Thyroid gland (tissue), 4 donors: ENCODE measurements at regions not wholly inside any gene's neighbourhood (a gene's known extent, or its start where the extent isn't known, plus 50 kb on each side); places are given as distances from the start of the nearest gene placed in this dataset.

Experiments
- DNase-seq, 2 donors: peaks; one replicate each; pipeline ENCODE4 v3.0.0-alpha.2; 2019
- H3K27ac ChIP-seq, 3 donors: fragments of 200-600 bp; sonication (generic); 1 replicate in 2 of 3; 2 replicates in 1 of 3; pipeline ENCODE4 v1.5.1; 2016 to 2019; ENCODE audit warnings: mild to moderate bottlenecking in 1 of 3, moderate library complexity in 1 of 3
- H3K27me3 ChIP-seq: fragments of 200-600 bp; sonication (generic); one replicate; pipeline ENCODE4 v1.5.1; 2019
- H3K36me3 ChIP-seq, 2 donors: fragments of 200-600 bp; sonication (generic); one replicate each; pipeline ENCODE4 v1.5.1; 2016 to 2019
- H3K4me1 ChIP-seq, 2 donors: fragments of 200-600 bp; sonication (generic); one replicate each; pipeline ENCODE4 v1.5.1; 2017 to 2019
- H3K4me3 ChIP-seq, 3 donors: fragments of 200-600 bp; sonication (generic); replicated peaks in 1 of 3; 1 replicate in 2 of 3; 2 replicates in 1 of 3; pipeline ENCODE4 v1.5.1; 2016; ENCODE audit warnings: mild to moderate bottlenecking in 1 of 3
- H3K9me3 ChIP-seq: fragments of 200-600 bp; sonication (generic); one replicate; pipeline ENCODE4 v1.5.1; 2017
- CTCF ChIP-seq, 6 experiments: fragments of 200-600 bp in 3 of 6; fragments of 450-650 bp in 3 of 6; sonication (generic) in 3 of 6; IDR thresholded peaks; one replicate each; pipeline ENCODE4 v1.5.1; 2016 to 2019; ENCODE audit warnings: antibody characterized with exemption in 6 of 6, mild to moderate bottlenecking in 2 of 6, inconsistent platforms in 1 of 6, moderate library complexity in 1 of 6
- POLR2A ChIP-seq, 2 donors: fragments of 450-650 bp; IDR thresholded peaks; one replicate each; pipeline ENCODE4 v1.6.1; 2017; ENCODE audit warnings: antibody characterized with exemption in 2 of 2, mild to moderate bottlenecking in 2 of 2, moderate library complexity in 1 of 2
- WGBS, 2 donors: methylation state at CpG; one replicate each; pipeline ENCODE4 v1.1.5; 2017; 5-methylcytosine and 5-hydroxymethylcytosine counted together
- intact Hi-C: fragments of 100-400 bp; cut with DNase I; formaldehyde crosslinking; loops from one replicate; pipeline ENCODE4 v1.15.1; 2023

GRCh38 chr4:34721835-34722234 is 1522.5 kb downstream of the ARAP2 start:
- Histone ChIP-seq H3K27me3 (no peaks in the 10 kb centered on the region), H3K36me3 (no peaks in the 10 kb centered on the region), H3K4me1 (no peaks in the 10 kb centered on the region), H3K27ac (no peak overlapping the region), H3K9me3 (no peaks in the 10 kb centered on the region), H3K4me3 (no peak overlapping the region)
- DNase-seq, result no peak
- 72 to 95% methylated on average over 1 of the region's 1 CpG for WGBS, 2 donors
- intact Hi-C loops, result no loop called here
- TF ChIP-seq POLR2A (IDR thresholded peaks at IDR 0.05) (no peak), CTCF (IDR thresholded peaks at IDR 0.05) (no peak)

DNA sequence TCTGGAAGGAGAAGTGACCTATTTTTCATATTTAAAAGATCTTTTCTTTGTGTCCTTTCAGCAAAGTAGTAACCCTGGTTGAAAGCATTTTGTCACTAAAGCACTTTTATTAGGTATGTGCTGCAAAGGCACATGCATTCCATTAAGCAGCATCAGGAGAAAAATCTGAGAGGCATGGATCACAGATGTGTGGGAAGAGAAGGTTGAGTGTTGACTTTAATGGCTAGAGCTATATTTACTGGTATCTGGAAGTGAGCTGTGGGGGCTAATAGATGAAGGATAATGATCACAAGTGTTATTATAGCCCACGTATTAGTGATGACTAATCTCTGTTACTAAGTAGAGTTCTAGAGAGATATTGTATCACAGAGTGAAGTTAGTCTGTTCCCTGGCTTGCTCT is 1520.7 kb downstream of the ARAP2 start:
- Histone ChIP-seq H3K27ac (no peak overlapping the region), H3K27me3 (no peaks in the 10 kb centered on the region), H3K4me1 (no peaks in the 10 kb centered on the region), H3K4me3 (no peak overlapping the region), H3K36me3 (no peaks in the 10 kb centered on the region), H3K9me3 (no peaks in the 10 kb centered on the region)
- DNase-seq, result no peak
- TF ChIP-seq POLR2A (IDR thresholded peaks at IDR 0.05) (no peak), CTCF (IDR thresholded peaks at IDR 0.05) (no peak)
- 44 to 71% methylated on average over 1 of the region's 1 CpG for whole genome bisulfite sequencing, 2 donors
- intact Hi-C loops, result no loop called here

- intact Hi-C loops, result no loop called here
Measured at GRCh38 chr4:34724491-34724890, 1519.8 kb downstream of the ARAP2 start.

GRCh38 chr4:34731070-34731469 is 1513.2 kb downstream of the ARAP2 start:
- no peak for TF ChIP-seq CTCF (IDR thresholded peaks at IDR 0.05)
- no peak for TF ChIP-seq POLR2A (IDR thresholded peaks at IDR 0.05)
- no peak for DNase-seq
- no peak overlapping the region for H3K27ac ChIP-seq
- H3K9me3 ChIP-seq, result no peaks in the 10 kb centered on the region
- H3K4me1 ChIP-seq, result no peaks in the 10 kb centered on the region
- no peaks in the 10 kb centered on the region for H3K27me3 ChIP-seq
- no peaks in the 10 kb centered on the region for H3K36me3 ChIP-seq
- H3K4me3 ChIP-seq, result no peak overlapping the region
- intact Hi-C loops, result loop anchor here (5.0 kb wide), 1 partner anchor 1171 kb away; no protein-coding TSS in a partner anchor

More at GRCh38 chr4:34724491-34724890, 1519.8 kb downstream of the ARAP2 start:
- no peaks in the 10 kb centered on the region for H3K36me3 ChIP-seq
- no peaks in the 10 kb centered on the region for H3K27me3 ChIP-seq
- TF ChIP-seq CTCF (IDR thresholded peaks at IDR 0.05) (no peak), POLR2A (IDR thresholded peaks at IDR 0.05) (no peak)
- no peak overlapping the region for H3K27ac ChIP-seq
- WGBS, 2 donors, result 70 to 78% methylated on average over 1 of the region's 1 CpG
- H3K4me1 ChIP-seq, result no peaks in the 10 kb centered on the region
- H3K9me3 ChIP-seq, result no peaks in the 10 kb centered on the region
- no peak overlapping the region for H3K4me3 ChIP-seq
- DNase-seq, result no peak

DNA sequence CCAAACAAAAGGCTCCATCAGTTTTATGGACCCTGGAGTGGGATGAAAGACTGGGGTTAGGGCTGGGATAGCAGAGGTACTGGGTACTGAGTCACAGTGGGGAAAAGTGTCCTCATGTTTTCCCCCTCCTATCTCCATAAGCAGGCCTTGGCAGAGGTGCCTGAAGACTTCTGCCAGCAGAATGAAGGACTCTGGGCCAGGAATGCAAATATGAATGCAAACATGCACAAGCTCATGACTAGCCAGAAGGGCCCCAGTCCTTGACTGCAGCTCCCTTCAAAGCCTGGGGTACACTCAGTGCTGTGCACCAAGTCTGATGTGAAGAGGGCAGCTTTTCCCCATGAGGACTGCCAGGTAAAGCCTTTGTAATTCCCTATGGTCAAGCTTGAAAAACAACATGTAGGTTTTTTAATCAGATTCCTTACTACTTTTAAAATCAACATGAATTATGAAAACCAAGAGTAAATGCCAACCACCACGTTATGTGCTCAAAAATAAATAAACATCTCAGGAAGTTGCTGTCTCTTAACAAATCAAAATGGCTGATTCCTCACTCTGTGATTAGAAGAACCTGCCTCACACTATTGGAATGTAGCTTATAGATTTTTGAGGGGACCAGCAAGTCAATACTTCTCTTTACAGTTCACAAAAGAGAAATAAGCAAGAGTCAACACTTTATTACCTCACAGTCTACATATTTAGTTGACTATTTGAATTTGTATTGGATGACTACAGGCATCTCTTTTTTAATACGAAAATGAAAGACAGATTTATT is 1512.0 kb downstream of the ARAP2 start:
- WGBS, 2 donors, result 74 to 78% methylated on average over 2 of the region's 2 CpGs
- Histone ChIP-seq H3K27me3 (no peaks in the 10 kb centered on the region), H3K27ac (no peak overlapping the region), H3K4me3 (no peak overlapping the region), H3K36me3 (no peaks in the 10 kb centered on the region), H3K4me1 (no peaks in the 10 kb centered on the region), H3K9me3 (no peaks in the 10 kb centered on the region)
- no peak for DNase-seq
- intact Hi-C loops, result loop anchor here (5.0 kb wide), 1 partner anchor 1170 kb away; no protein-coding TSS in a partner anchor
- TF ChIP-seq POLR2A (IDR thresholded peaks at IDR 0.05), result no peak
- no peak for TF ChIP-seq CTCF (IDR thresholded peaks at IDR 0.05)
